H1 (cell line): ENCODE measurements at regions not wholly inside any gene's neighbourhood (a gene's known extent, or its start where the extent isn't known, plus 50 kb on each side); places are given as distances from the start of the nearest gene placed in this dataset.

Source experiments
- CHD7 ChIP-seq: fragments of 300-600 bp; sonication (generic); IDR thresholded peaks from 2 replicates; pipeline ENCODE4 v1.7.1; 2012; ENCODE audit warnings: low read length, moderate library complexity, mild to moderate bottlenecking, inconsistent platforms; ENCODE audit not compliant: insufficient replicate concordance
- CREB1 ChIP-seq: IDR thresholded peaks from 2 replicates; pipeline ENCODE4 v1.6.1; 2012; ENCODE audit warnings: inconsistent platforms
- CTCF ChIP-seq, 3 experiments: IDR thresholded peaks; 1 replicate in 2 of 3; 2 replicates in 1 of 3; pipeline versions ENCODE4 v1.5.1 to v1.6.1; 2011; ENCODE audit warnings: low read length in 3 of 3, mild to moderate bottlenecking in 3 of 3, inconsistent platforms in 2 of 3, low read depth in 1 of 3, moderate library complexity in 1 of 3; ENCODE audit not compliant: insufficient read depth in 1 of 3; ENCODE audit errors: control extremely low read depth in 1 of 3
- EP300 ChIP-seq, 2 experiments: IDR thresholded peaks; 1 replicate in 1 of 2; 2 replicates in 1 of 2; pipeline ENCODE4 v1.6.1; 2011 to 2012; ENCODE audit warnings: low read depth in 2 of 2, low read length in 2 of 2, mild to moderate bottlenecking in 2 of 2, borderline replicate concordance in 1 of 2, inconsistent platforms in 1 of 2, moderate library complexity in 1 of 2
- HDAC6 ChIP-seq: IDR thresholded peaks from one replicate; pipeline ENCODE4 v1.7.1; 2012; ENCODE audit warnings: low read depth, mild to moderate bottlenecking, inconsistent platforms, low read length, moderate library complexity
- MAFK ChIP-seq: IDR thresholded peaks from 2 replicates; pipeline ENCODE4 v1.6.1; 2012; ENCODE audit warnings: low read depth, mild to moderate bottlenecking, improper control_type of control experiment, low read length
- RBBP5 ChIP-seq: IDR thresholded peaks from 2 replicates; pipeline ENCODE4 v1.7.1; 2012; ENCODE audit warnings: low read depth, mild to moderate bottlenecking, inconsistent platforms, low read length, moderate library complexity, borderline replicate concordance
- RXRA ChIP-seq: IDR thresholded peaks from 2 replicates; pipeline ENCODE4 v1.6.1; 2011; ENCODE audit warnings: low read depth, mild to moderate bottlenecking, low read length, moderate library complexity; ENCODE audit not compliant: insufficient read depth
- SP4 ChIP-seq: IDR thresholded peaks from 2 replicates; pipeline ENCODE4 v1.6.1; 2012; ENCODE audit warnings: low read length, inconsistent platforms
- TBP ChIP-seq: IDR thresholded peaks from 2 replicates; pipeline ENCODE4 v1.6.1; 2011; ENCODE audit warnings: low read depth, low read length, improper control_type of control experiment

GRCh38 chr1:93014168-93014567 is 52.9 kb upstream of the DIPK1A start (continued):
- TF ChIP-seq CHD7 (no peak), SP4 (no peak), HDAC6 (no peak), TBP (no peak), RBBP5 (no peak), MAFK (no peak), EP300 (IDR thresholded peaks at IDR 0.05; ENCODE audit: borderline replicate concordance in 1 of 2, low read depth in 2 of 2, low read length in 2 of 2) (no peak), CTCF (IDR thresholded peaks at IDR 0.05; ENCODE audit: control extremely low read depth in 1 of 3, insufficient read depth in 1 of 3, low read depth in 1 of 3, low read length in 3 of 3) (no peak), CREB1 (no peak), RXRA (no peak)
